Stimulated activated naive CD4-positive, alpha-beta T cell (primary cell): ENCODE measurements at regions not wholly inside any gene's neighbourhood (a gene's known extent, or its start where the extent isn't known, plus 50 kb on each side); places are given as distances from the start of the nearest gene placed in this dataset.
"Not testable (repeated sequence)": the region's sequence is repeated elsewhere in the genome, so short reads cannot be mapped to it uniquely, and the experiment has no call there.

Source experiments
- DNase-seq, 6 experiments: peaks; one replicate each; lab custom pipeline; 2025; lab: John Stamatoyannopoulos, UW

GRCh38 chr2:194661431-194661830 is 995.6 kb upstream of the SLC39A10 start:
- DNase-seq, result no peak

DNA sequence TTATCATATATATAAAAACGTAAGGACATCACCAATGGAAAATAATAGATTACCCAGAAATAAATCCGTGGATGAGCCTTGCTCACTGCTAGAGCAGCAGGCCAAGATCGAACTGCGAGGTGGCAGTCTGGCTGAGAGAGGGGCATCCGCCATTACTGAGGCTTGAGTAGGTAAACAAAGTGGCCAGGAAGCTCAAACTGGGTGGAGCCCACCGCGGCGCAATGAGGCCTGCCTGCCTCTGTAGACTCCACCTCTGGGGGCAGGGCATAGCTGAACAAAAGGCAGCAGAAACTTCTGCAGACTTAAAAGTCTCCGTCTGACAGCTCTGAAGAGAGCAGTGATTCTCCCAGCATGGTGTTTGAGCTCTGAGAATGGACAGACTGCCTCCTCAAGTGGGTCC is 1018.0 kb upstream of the SLC39A10 start:
- not testable (repeated sequence) for DNase-seq

DNA sequence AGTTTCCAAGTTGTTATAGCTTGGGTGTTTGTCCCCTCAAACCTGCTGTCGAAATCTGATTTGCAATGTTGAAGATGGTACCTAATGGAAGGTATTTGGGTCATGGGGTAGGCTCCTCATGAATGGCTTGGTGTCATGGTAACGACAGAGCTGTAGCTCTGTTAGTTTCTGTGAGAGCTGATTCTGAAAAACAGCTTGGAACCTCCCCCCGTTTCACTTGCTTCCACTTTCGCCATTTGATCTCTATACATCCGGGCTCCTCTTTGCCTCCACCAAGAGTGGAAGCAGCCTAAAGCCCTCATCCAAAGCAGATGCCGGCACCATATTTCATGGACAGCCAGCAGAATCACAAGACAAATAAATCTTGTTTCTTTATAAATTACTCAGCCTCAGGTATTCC is 1035.1 kb upstream of the SLC39A10 start:
- no peak for DNase-seq

GRCh38 chr2:194619366-194619765 is 1037.7 kb upstream of the SLC39A10 start:
- no peak for DNase-seq

- DNase-seq, result no peak
These were observed 1038.6 kb upstream of the SLC39A10 start for GRCh38 chr2:194618432-194618831.

DNA sequence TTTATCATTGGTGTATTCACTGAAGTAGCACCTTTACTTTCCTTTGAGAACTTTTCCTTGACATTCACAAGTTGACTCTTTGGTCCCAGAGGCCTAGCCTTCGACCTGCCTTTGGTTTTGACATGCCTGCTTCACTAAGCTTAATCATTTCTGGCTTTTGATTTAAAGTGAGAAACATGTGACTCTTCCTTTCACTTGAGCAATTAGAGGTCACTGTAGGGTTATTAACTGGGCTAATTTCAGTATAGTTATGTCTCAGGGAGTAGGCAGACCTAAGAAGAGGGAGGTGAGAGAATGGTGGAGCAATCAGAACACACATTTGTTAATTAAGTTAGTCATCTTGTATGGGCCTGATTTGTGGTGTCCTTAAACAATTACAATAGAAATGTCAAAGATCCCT is 1040.7 kb upstream of the SLC39A10 start:
- DNase-seq, result no peak

- DNase-seq, result no peak
These were observed 1046.7 kb upstream of the SLC39A10 start for GRCh38 chr2:194610297-194610696.

- DNase-seq, result no peak
These were observed 1053.6 kb upstream of the SLC39A10 start for GRCh38 chr2:194603429-194603828.

DNA sequence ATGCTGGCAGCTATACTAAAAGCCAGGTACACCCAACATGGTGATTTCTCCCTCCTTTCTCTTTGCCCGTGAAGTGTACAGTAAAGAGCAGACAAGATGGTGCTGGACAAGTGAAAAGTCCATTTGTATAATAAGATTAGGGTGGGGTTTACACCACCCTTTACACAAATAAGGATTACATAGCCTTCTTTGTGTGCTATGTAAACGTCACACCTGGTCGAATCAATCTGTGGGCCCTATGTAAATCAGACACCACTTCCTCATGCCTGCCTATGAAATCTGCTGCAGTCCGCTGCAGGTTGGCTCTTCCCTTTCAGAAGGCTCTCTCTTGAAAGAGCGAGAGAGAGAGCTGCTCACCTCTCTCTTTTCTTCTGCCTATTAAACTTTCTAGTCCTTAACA is 1054.3 kb upstream of the SLC39A10 start:
- DNase-seq, result no peak

- no peak for DNase-seq
These were observed 1065.8 kb upstream of the SLC39A10 start for GRCh38 chr2:194591192-194591591.

DNA sequence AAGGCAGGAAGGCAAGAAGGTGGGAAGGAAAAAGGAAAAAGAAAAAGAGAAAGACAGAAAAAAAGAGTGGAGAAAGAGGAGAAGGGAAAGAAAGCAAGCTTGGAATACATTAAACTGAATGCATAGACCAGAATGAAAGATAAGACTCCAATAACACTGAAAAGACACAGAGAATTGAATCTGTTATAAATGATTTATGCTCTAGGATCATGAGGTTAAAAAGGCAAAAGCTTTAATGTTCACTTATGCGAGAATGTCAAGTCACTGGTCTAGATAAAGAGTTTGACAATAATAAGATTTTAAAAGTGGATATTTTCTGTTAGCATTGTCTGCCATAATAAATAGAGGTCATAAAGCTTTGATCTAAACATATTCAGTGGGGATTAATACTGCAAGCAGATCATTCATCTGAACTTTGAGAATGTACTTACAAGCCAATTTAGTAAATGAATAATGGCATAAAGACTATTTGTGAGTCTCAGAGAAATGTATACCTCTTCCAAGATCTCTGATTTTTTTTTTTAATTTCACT is 1069.2 kb upstream of the SLC39A10 start:
- no peak for DNase-seq

DNA sequence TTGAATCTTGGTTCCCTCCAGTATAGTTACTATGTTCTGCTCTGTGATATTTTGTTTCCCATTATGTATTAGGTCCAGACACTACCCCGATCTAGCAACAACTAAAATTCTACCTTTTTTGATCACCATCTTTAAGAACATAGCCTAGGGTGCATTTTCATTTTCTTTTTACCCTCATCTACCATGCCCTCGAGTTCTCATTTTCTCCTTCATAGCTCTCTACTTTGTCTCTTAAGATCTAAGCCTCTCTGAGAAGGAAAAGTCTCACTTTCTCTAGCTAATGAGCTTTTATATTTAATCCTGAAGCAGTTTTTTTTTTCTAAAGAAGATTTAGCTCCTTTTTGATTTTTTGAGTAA is 1089.4 kb upstream of the SLC39A10 start:
- DNase-seq, result no peak

GRCh38 chr2:194566907-194567660 is 1089.9 kb upstream of the SLC39A10 start:
- no peak for DNase-seq

DNA sequence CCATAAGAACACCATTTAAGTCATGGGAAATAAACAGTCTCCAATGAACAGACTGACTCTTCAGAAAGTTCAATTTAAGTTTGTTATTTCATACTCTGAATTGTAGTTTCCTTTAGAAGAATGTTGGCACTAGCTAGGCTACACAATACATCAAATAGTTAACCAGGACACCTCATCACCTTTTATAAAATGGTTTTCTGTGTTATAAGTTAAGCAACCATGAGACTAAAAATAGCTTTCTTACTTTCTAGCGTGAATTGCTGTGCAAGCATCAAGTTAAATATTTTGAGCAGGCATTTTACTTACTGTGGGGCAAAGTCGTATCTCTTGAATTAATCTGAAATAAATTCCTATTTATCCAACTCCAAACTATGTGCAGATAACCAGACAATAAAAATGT is 1092.6 kb upstream of the SLC39A10 start:
- no peak for DNase-seq

- DNase-seq, result no peak
These were observed 1094.7 kb upstream of the SLC39A10 start for GRCh38 chr2:194562329-194562728.

DNA sequence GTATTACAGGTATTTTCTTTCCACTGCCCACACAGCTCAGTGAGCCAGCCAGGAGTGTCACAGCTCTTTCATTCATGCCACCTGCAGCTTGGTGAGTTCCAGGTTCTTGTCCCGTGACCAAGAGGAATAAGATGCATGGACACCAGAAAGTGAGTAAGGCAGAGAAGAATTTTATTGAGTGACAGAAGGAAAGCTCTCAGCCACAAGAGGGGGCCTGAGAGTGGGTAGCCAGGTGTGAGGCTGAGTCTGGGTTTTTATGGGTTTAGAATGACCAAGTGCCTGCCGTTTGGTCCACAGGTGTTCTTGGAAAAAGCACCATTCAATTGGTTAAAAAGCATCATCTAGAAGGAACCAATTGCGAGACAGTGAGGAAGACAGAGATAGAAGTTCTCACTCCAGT is 1097.1 kb upstream of the SLC39A10 start:
- no peak for DNase-seq

DNA sequence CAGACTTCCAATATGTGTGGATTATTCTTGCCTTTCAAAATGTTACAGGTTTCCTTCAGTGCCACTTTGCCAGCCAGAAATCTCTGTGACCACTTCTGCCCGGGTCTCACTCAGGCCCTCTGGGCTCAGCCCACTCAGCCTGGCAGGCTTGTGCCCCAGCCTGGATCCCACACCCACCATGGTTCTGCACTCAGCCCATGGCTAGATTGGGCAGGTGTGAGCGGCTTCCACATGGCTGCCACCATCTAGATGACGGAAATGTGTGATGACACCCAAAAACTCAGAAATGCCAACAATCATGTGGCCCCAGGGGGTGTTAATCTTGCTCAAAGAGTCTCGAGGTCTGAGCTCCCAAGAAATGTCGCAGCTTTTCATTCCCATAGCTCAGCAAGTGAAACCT is 1097.5 kb upstream of the SLC39A10 start:
- DNase-seq, result no peak

- DNase-seq, result no peak
These were observed 1099.0 kb upstream of the SLC39A10 start for GRCh38 chr2:194557993-194558392.

GRCh38 chr2:194556629-194557028 is 1100.4 kb upstream of the SLC39A10 start:
- DNase-seq, result no peak

- DNase-seq, result no peak
These were observed 1103.0 kb upstream of the SLC39A10 start for GRCh38 chr2:194553980-194554379.

DNA sequence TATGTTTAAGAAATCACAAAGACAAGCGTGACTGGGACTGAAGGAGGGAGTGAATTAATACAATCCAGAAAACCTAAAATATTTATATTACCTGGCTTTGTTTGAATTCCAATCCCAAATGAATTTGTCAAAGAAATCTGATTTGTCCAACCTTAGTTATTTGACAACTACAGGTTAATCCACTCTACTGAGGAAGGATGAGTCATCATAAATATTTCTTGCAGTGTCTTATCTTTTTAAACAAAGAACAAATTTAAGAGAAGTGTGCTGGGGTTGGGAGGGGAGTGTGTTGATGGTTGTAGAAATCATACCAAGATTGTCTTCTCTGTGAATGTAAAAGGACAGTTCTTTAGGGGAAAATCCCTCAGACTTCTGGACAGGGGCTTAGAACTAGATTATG is 1106.3 kb upstream of the SLC39A10 start:
- DNase-seq, result no peak

DNA sequence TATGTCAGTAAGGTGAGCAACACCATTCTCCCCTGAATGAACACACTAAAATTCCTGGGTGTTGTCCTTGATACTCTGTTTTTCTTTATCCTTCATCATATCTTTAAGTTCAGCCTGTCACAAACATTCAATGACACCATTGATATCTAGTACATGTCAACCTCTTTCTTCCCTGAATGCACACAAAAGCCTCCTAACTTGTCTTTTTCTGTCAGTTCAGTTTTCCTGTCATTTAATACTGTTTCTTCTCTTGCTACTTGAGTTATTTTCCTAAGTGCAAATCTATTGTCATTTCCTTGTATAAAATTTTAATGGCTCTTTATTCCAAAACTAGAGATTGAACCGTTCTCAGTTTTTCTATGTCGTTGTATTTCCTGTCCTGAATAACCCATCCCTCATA is 1107.6 kb upstream of the SLC39A10 start:
- no peak for DNase-seq

GRCh38 chr2:194545978-194546377 is 1111.0 kb upstream of the SLC39A10 start:
- no peak for DNase-seq

- no peak for DNase-seq
These were observed 1117.6 kb upstream of the SLC39A10 start for GRCh38 chr2:194539425-194539824.
